Inflammatory macrophage treated with lipopolysaccharide for 1 hour (primary cell): ENCODE measurements at regions not wholly inside any gene's neighbourhood (a gene's known extent, or its start where the extent isn't known, plus 50 kb on each side); places are given as distances from the start of the nearest gene placed in this dataset.

Experiments
- DNase-seq, 2 donors: peaks; one replicate each; pipeline ENCODE4 v3.0.0-alpha.2; 2020 to 2022

GRCh38 chr4:125444166-125444565 is 129.4 kb downstream of the FAT4 start:
- DNase-seq = no peak

- no peak for DNase-seq
Measured at GRCh38 chr4:125445525-125445924, 130.8 kb downstream of the FAT4 start.

- no peak for DNase-seq
Measured at GRCh38 chr4:125447551-125448290, 133.0 kb downstream of the FAT4 start.

GRCh38 chr4:125456075-125456474 is 141.3 kb downstream of the FAT4 start:
- DNase-seq = no peak

GRCh38 chr4:125459531-125459930 is 144.8 kb downstream of the FAT4 start:
- no peak for DNase-seq

- no peak for DNase-seq
Measured at GRCh38 chr4:125461676-125462363, 147.1 kb downstream of the FAT4 start.

- DNase-seq = no peak
Measured at GRCh38 chr4:125464146-125464545, 149.4 kb downstream of the FAT4 start.

- no peak for DNase-seq
Measured at GRCh38 chr4:125481334-125482045, 166.7 kb downstream of the FAT4 start.

GRCh38 chr4:125482822-125483221 is 168.1 kb downstream of the FAT4 start:
- no peak for DNase-seq

GRCh38 chr4:125483278-125483677 is 168.5 kb downstream of the FAT4 start:
- DNase-seq = no peak

- no peak for DNase-seq
Measured at GRCh38 chr4:125484912-125485311, 170.2 kb downstream of the FAT4 start.

GRCh38 chr4:125486351-125486750 is 171.6 kb downstream of the FAT4 start:
- no peak for DNase-seq

GRCh38 chr4:125489952-125490690 is 175.4 kb downstream of the FAT4 start:
- no peak for DNase-seq

GRCh38 chr4:125492957-125493356 is 178.2 kb downstream of the FAT4 start:
- no peak for DNase-seq

- no peak for DNase-seq
Measured at GRCh38 chr4:125497861-125498260, 183.1 kb downstream of the FAT4 start.

- no peak for DNase-seq
Measured at GRCh38 chr4:125498981-125499380, 184.2 kb downstream of the FAT4 start.

GRCh38 chr4:125501090-125501489 is 186.3 kb downstream of the FAT4 start:
- DNase-seq = no peak

GRCh38 chr4:125501568-125501967 is 186.8 kb downstream of the FAT4 start:
- DNase-seq = no peak

- no peak for DNase-seq
Measured at GRCh38 chr4:125505621-125506020, 190.9 kb downstream of the FAT4 start.

- no peak for DNase-seq
Measured at GRCh38 chr4:125507141-125507540, 192.4 kb downstream of the FAT4 start.

GRCh38 chr4:125511715-125512114 is 197.0 kb downstream of the FAT4 start:
- DNase-seq = no peak

GRCh38 chr4:125515016-125515415 is 200.3 kb downstream of the FAT4 start:
- DNase-seq = no peak

GRCh38 chr4:125517831-125518230 is 203.1 kb downstream of the FAT4 start:
- DNase-seq = no peak
